Activated CD4-positive, alpha-beta T cell treated with anti-CD3 and anti-CD28 coated beads for 36 hours (primary cell): ENCODE measurements at regions not wholly inside any gene's neighbourhood (a gene's known extent, or its start where the extent isn't known, plus 50 kb on each side); places are given as distances from the start of the nearest gene placed in this dataset.

ENCODE experiments used
- ATAC-seq: fragments of 200-7000 bp; cut with Tn5 transposase; one replicate; pipeline ENCODE4 v1.10.0; 2021; ENCODE audit warnings: mild to moderate bottlenecking, moderate library complexity
- CTCF ChIA-PET: fragments of 350-600 bp; sonication (Branson Sonifier 250); formaldehyde crosslinking; loops from one replicate; lab custom pipeline; 2021; ENCODE audit warnings: antibody characterized with exemption; lab: Charles Lee
- POLR2A ChIA-PET: fragments of 350-600 bp; sonication (Branson Sonifier 250); formaldehyde crosslinking; loops from one replicate; lab custom pipeline; 2021; ENCODE audit warnings: antibody characterized with exemption, inconsistent platforms; lab: Charles Lee
- DNase-seq: peaks from one replicate; pipeline ENCODE4 v3.0.0-alpha.2; 2020
- H3K27ac Mint-ChIP-seq: one replicate; pipeline ENCODE4 v1.8.0; 2021; ENCODE audit warnings: mixed read lengths
- H3K27me3 Mint-ChIP-seq: one replicate; pipeline ENCODE4 v1.8.0; 2021; ENCODE audit warnings: mixed read lengths
- H3K36me3 Mint-ChIP-seq: one replicate; pipeline ENCODE4 v1.8.0; 2021; ENCODE audit warnings: low read depth, mixed read lengths
- H3K4me1 Mint-ChIP-seq: one replicate; pipeline ENCODE4 v1.8.0; 2021; ENCODE audit warnings: mixed read lengths
- H3K4me3 Mint-ChIP-seq: one replicate; pipeline ENCODE4 v1.8.0; 2021; ENCODE audit warnings: mild to moderate bottlenecking, moderate library complexity, mixed read lengths
- H3K9me3 Mint-ChIP-seq: one replicate; pipeline ENCODE4 v1.8.0; 2021; ENCODE audit warnings: low read depth, mixed read lengths
- intact Hi-C, 2 experiments: fragments of 100-400 bp; cut with DNase I in 1 of 2; cut with micrococcal nuclease in 1 of 2; formaldehyde crosslinking; loops; one replicate each; pipeline versions ENCODE4 v1.14.2 to v1.15.1; 2022 to 2024; cut with DNase I, micrococcal nuclease

DNA sequence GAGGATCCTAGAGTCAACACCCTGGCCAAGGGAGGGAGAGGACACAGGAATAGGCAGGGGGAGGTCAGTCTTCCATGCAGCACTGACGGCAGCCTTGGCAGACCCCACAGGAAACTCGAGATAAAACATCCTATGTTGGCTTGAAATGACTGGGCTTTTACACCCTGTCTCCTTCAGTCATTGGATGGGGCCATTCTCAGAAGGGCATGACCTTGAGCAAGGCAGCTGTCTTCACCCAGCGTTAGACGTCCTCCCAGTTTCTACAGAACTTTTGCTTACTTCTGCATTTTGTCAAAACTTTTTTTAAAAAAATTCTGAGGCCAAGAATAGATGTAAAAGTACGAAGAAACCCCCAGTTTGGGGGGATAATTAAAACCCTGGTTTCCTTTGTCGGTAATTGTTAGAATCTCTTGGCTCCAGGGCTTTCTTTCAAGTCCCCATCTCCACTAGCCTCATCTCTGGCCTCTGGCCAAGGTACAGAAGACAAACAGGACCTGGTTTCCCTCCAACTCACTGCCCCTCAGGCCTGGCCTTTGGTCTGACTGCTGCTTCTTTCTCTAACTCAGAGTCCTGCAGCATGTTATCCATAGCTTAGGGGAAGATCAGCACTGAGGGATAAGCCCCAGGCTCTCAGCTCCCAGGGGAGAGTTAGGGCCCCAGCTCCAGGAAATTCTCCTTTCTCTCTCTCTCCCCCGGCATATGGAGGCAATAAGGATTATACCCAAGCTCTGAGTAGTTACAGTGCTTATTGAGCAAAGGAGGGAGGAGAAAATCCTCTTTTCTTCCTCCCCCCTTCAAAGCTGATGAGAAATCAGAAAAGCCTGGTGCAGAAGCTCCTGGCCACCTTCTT, 51.6 kb upstream of the KCND3 start:
- intact Hi-C loops: no loop called here
- no peaks in the 10 kb centered on the region for H3K9me3 Mint-ChIP-seq
- no peaks in the 10 kb centered on the region for H3K4me1 Mint-ChIP-seq
- ChIA-PET POLR2A (interaction anchor here (0.7 kb wide), 1 partner anchor 766 kb away, joined by 3 read pairs; no protein-coding TSS in a partner anchor), CTCF (interaction anchor here (0.7 kb wide), 1 partner anchor 1347 kb away, joined by 3 read pairs; no protein-coding TSS in a partner anchor)
- no peak for DNase-seq
- H3K4me3 Mint-ChIP-seq: no peak overlapping the region
- H3K36me3 Mint-ChIP-seq: no peaks in the 10 kb centered on the region
- ATAC-seq: no peak
- H3K27ac Mint-ChIP-seq: no peak overlapping the region
- H3K27me3 Mint-ChIP-seq: peaks cover 20% of the 10 kb centered on the region

DNA sequence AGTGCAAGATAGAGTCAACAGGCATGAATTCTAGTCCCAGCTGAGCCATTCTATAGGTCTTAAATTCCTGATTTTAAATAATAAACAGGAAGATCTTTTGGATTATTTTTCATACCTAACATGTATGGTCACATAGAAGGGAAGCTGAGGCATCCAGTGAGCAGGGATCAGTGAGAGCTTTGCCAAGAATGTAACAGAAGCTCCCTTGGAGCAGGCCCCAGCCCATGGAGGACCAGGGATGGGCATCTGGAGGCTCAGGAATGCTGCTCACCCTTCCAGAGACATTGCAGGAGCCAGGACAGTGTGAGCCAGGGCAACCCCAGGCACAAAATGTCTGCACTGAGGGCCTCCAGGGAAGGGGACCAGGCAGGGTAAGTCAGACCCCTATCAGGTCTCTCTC, 54.4 kb upstream of the KCND3 start:
- CTCF ChIA-PET: no interaction called here

DNA sequence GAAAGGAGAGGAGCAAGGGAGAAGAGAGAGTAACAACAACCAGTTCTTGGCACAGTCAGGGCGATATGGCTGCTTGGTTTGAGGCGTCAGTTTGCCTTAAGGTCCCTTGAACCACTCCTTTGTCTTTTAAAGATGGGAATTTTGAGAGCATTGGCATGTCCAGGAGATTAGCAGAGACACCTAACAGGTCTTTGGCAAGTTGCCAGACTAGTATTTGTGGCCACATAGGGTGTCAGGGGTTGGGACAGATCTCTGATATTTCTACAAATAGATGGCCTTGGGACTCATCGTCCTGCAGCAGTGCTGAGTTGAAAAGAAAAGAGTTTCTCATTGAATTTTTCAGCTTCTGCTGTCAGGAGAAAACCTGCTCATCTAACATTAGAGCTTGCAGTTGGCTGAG, 55.3 kb upstream of the KCND3 start:
- Mint-ChIP-seq H3K4me1 (no peaks in the 10 kb centered on the region), H3K27me3 (peaks cover 27% of the 10 kb centered on the region), H3K27ac (no peak overlapping the region), H3K4me3 (no peak overlapping the region), H3K36me3 (no peaks in the 10 kb centered on the region), H3K9me3 (no peaks in the 10 kb centered on the region)
- CTCF ChIA-PET: interaction anchor here (1.1 kb wide), 1 partner anchor 326 kb away, joined by 3 read pairs; no protein-coding TSS in a partner anchor
- DNase-seq (no peak), ATAC-seq (no peak)
- intact Hi-C loops: no loop called here
- POLR2A ChIA-PET: no interaction called here

More for the DNA sequence above, 54.4 kb upstream of the KCND3 start:
- H3K27me3 Mint-ChIP-seq: peaks cover 26% of the 10 kb centered on the region
- POLR2A ChIA-PET: no interaction called here
- no peak overlapping the region for H3K27ac Mint-ChIP-seq
- intact Hi-C loops: no loop called here
- no peak overlapping the region for H3K4me3 Mint-ChIP-seq
- no peaks in the 10 kb centered on the region for H3K36me3 Mint-ChIP-seq
- H3K4me1 Mint-ChIP-seq: no peaks in the 10 kb centered on the region
- no peaks in the 10 kb centered on the region for H3K9me3 Mint-ChIP-seq
- DNase-seq (no peak), ATAC-seq (no peak)

DNA sequence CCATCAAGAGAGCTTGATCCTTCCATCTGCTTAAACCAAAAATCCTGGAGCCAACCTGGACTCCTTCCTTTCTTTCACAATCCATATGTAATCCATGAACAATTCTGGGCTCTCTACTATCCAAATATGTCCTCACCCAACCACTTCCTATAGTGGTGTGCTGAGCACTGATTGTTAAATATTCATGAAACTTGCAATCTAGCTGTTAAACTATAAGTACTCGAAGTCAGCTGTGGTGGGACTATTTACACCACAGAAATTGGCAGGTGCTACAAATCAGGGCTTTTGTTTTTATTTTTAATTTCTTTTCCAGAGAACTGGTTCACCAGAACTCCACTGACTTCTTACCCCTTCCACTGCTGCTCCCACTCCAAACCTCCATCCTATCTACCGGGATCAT, 57.2 kb upstream of the KCND3 start:
- Mint-ChIP-seq H3K4me3 (no peak overlapping the region), H3K36me3 (no peaks in the 10 kb centered on the region), H3K27ac (no peak overlapping the region), H3K27me3 (peaks cover 36% of the 10 kb centered on the region), H3K9me3 (no peaks in the 10 kb centered on the region), H3K4me1 (no peaks in the 10 kb centered on the region)
- ATAC-seq: no peak
- intact Hi-C loops: no loop called here
- ChIA-PET CTCF (no interaction called here), POLR2A (no interaction called here)
- no peak for DNase-seq

GRCh38 chr1:112048421-112048820, 59.0 kb upstream of the KCND3 start:
- no peak for ATAC-seq
- intact Hi-C loops: no loop called here
- no peak for DNase-seq
- Mint-ChIP-seq H3K27me3 (peaks cover 31% of the 10 kb centered on the region), H3K4me3 (no peak overlapping the region), H3K9me3 (no peaks in the 10 kb centered on the region), H3K36me3 (no peaks in the 10 kb centered on the region), H3K4me1 (no peaks in the 10 kb centered on the region), H3K27ac (no peak overlapping the region)
- POLR2A ChIA-PET: no interaction called here
- CTCF ChIA-PET: no interaction called here

DNA sequence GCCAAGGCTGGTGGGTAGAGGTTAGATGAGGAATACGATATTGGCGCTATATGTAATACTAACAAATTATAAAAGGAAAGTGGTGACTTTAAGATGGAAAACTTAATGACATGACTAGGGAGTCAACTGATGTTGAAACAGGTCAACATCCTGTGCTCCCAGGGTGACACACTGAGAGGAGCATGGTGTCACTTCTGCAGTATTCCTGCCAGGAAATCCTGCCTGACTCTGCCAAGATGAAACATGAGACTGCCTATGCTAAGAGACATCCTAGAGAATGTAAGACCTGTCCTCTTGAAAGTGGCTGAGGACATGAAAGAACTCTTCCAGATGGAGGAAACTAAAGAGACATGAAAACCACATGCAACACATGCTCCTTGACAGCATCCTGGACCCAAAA, 65.0 kb upstream of the KCND3 start:
- Mint-ChIP-seq H3K4me3 (no peak overlapping the region), H3K36me3 (no peaks in the 10 kb centered on the region), H3K27ac (no peak overlapping the region), H3K27me3 (peaks cover 9% of the 10 kb centered on the region), H3K4me1 (no peaks in the 10 kb centered on the region), H3K9me3 (no peaks in the 10 kb centered on the region)
- no peak for ATAC-seq
- POLR2A ChIA-PET: no interaction called here
- intact Hi-C loops: no loop called here
- DNase-seq: no peak
- CTCF ChIA-PET: no interaction called here

- ChIA-PET POLR2A (no interaction called here), CTCF (no interaction called here)
- no peaks in the 10 kb centered on the region for H3K27me3 Mint-ChIP-seq
- H3K4me3 Mint-ChIP-seq: no peak overlapping the region
- H3K9me3 Mint-ChIP-seq: no peaks in the 10 kb centered on the region
- H3K4me1 Mint-ChIP-seq: no peaks in the 10 kb centered on the region
- H3K27ac Mint-ChIP-seq: no peak overlapping the region
- DNase-seq (no peak), ATAC-seq (no peak)
- no peaks in the 10 kb centered on the region for H3K36me3 Mint-ChIP-seq
- intact Hi-C loops: no loop called here
These were observed 66.9 kb upstream of the KCND3 start for GRCh38 chr1:112056354-112056753.

DNA sequence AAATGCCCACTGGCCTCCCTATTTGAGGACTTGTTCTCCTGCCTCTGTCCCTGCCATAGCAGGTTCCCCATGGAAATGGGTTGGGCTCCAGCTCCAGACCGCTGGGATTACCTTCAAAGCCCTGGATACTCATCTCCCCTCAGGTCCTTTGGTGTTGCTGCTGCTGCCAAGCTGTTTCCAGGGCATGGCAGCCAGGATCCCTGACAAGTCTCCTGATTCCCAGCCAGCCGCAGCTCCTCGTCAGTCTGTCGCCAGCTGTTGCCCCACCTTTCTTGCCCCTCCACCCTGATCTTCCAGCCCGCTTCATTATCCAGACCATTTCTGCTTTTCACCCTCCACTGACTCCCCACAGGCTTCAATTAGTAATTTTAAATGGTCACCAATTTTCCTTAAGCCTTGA, 68.3 kb upstream of the KCND3 start:
- intact Hi-C loops: no loop called here
- CTCF ChIA-PET: no interaction called here
- Mint-ChIP-seq H3K36me3 (no peaks in the 10 kb centered on the region), H3K27me3 (peaks cover 3% of the 10 kb centered on the region), H3K9me3 (no peaks in the 10 kb centered on the region), H3K27ac (no peak overlapping the region), H3K4me3 (no peak overlapping the region), H3K4me1 (no peaks in the 10 kb centered on the region)
- DNase-seq (no peak), ATAC-seq (no peak)
- POLR2A ChIA-PET: no interaction called here

- H3K27me3 Mint-ChIP-seq: peaks cover 8% of the 10 kb centered on the region
- CTCF ChIA-PET: no interaction called here
- H3K4me3 Mint-ChIP-seq: no peak overlapping the region
- no peak overlapping the region for H3K27ac Mint-ChIP-seq
- H3K9me3 Mint-ChIP-seq: no peaks in the 10 kb centered on the region
- no peak for ATAC-seq
- DNase-seq: no peak
- intact Hi-C loops: no loop called here
- no peaks in the 10 kb centered on the region for H3K36me3 Mint-ChIP-seq
- POLR2A ChIA-PET: no interaction called here
- no peaks in the 10 kb centered on the region for H3K4me1 Mint-ChIP-seq
These were observed 69.5 kb upstream of the KCND3 start for GRCh38 chr1:112058815-112059450.

GRCh38 chr1:112059679-112060078, 70.2 kb upstream of the KCND3 start:
- ATAC-seq (no peak), DNase-seq (no peak)
- Mint-ChIP-seq H3K4me1 (no peaks in the 10 kb centered on the region), H3K9me3 (no peaks in the 10 kb centered on the region), H3K4me3 (no peak overlapping the region), H3K36me3 (no peaks in the 10 kb centered on the region), H3K27ac (no peak overlapping the region), H3K27me3 (peaks cover 8% of the 10 kb centered on the region)
- POLR2A ChIA-PET: no interaction called here
- CTCF ChIA-PET: no interaction called here
- intact Hi-C loops: no loop called here

DNA sequence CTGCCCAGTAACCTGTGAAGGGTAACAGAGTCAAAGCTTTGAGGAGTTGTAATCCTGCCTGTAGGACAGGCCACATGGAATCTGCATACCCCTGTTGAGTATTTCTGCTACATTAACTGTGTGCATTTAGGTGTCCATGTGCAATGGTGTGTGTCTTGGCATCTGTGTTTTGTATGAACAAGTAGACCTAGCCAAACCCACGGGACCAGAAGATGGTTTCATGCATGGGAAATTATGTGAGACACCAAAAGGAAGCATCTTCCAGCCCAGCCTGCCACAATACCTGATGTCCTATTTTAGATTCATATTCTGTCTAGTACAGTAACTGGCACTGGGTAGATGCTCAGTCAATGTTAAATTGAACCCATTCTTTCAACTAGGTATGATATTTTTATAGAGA, 70.8 kb upstream of the KCND3 start:
- intact Hi-C loops: no loop called here
- POLR2A ChIA-PET: no interaction called here

DNA sequence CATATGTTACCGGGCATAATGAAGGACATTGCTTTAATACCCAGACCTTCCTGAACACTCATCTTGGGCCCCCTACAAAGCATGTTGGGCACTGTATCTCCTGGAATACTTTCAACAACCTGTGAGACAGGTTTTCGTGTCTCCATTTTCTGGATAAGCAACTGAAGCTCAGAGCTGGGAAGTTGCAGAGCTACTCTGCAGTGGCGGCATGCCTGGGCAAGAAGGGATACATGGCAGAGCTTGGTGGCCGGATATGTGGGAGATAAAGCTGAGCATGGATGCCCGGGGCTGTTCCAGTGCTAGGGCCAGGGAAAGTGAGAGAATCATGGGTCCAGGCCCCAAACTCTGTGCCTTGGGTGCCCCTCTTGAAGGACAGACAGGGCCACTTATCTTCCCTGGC, 71.6 kb upstream of the KCND3 start:
- ChIA-PET CTCF (no interaction called here), POLR2A (no interaction called here)
- no peak for ATAC-seq
- intact Hi-C loops: no loop called here
- Mint-ChIP-seq H3K27me3 (peaks cover 8% of the 10 kb centered on the region), H3K27ac (no peak overlapping the region), H3K9me3 (no peaks in the 10 kb centered on the region), H3K4me1 (no peaks in the 10 kb centered on the region), H3K4me3 (no peak overlapping the region), H3K36me3 (no peaks in the 10 kb centered on the region)
- DNase-seq: no peak

More for the DNA sequence above, 70.8 kb upstream of the KCND3 start:
- Mint-ChIP-seq H3K4me3 (no peak overlapping the region), H3K27ac (no peak overlapping the region), H3K4me1 (no peaks in the 10 kb centered on the region), H3K27me3 (peaks cover 8% of the 10 kb centered on the region), H3K36me3 (no peaks in the 10 kb centered on the region), H3K9me3 (no peaks in the 10 kb centered on the region)
- DNase-seq: no peak
- CTCF ChIA-PET: no interaction called here
- no peak for ATAC-seq
